Endothelial cell of umbilical vein (primary cell): ENCODE measurements at regions not wholly inside any gene's neighbourhood (a gene's known extent, or its start where the extent isn't known, plus 50 kb on each side); places are given as distances from the start of the nearest gene placed in this dataset.

Source experiments
- EZH2 ChIP-seq: IDR thresholded peaks from 2 replicates; pipeline ENCODE4 v1.6.1; 2012; ENCODE audit warnings: borderline replicate concordance, low read depth, mild to moderate bottlenecking, moderate library complexity, low read length, inconsistent platforms; ENCODE audit not compliant: severe bottlenecking
- JUN ChIP-seq: IDR thresholded peaks from 2 replicates; pipeline ENCODE4 v1.6.1; 2011; ENCODE audit warnings: borderline replicate concordance, low read depth; ENCODE audit not compliant: insufficient read length, insufficient read depth
- MYC ChIP-seq: IDR thresholded peaks from one replicate; pipeline ENCODE4 v1.6.1; 2011; ENCODE audit warnings: mild to moderate bottlenecking, low read depth, low read length
- POLR2A ChIP-seq: IDR thresholded peaks from 2 replicates; pipeline ENCODE4 v1.6.1; 2012; ENCODE audit warnings: low read depth, mild to moderate bottlenecking, control low read depth, low read length
- POLR2AphosphoS5 ChIP-seq: IDR thresholded peaks from 2 replicates; pipeline ENCODE4 v1.6.1; 2012; ENCODE audit warnings: low read depth, mild to moderate bottlenecking, control low read depth, low read length, moderate library complexity; ENCODE audit not compliant: insufficient read depth
- TF ChIP-seq, protein P1 (sequence below), 2 donors: IDR thresholded peaks; 1 replicate in 1 of 2; 2 replicates in 1 of 2; pipeline ENCODE4 v1.5.1; 2011; ENCODE audit warnings: low read length in 2 of 2, mild to moderate bottlenecking in 2 of 2, moderate library complexity in 2 of 2, control low read depth in 1 of 2, inconsistent platforms in 1 of 2, low read depth in 1 of 2; ENCODE audit not compliant: insufficient read depth in 1 of 2; ENCODE audit errors: extremely low read depth in 1 of 2
- TF ChIP-seq, protein P2 (sequence below): IDR thresholded peaks from 2 replicates; pipeline ENCODE4 v1.6.1; 2011; ENCODE audit not compliant: insufficient read depth, insufficient read length

DNA sequence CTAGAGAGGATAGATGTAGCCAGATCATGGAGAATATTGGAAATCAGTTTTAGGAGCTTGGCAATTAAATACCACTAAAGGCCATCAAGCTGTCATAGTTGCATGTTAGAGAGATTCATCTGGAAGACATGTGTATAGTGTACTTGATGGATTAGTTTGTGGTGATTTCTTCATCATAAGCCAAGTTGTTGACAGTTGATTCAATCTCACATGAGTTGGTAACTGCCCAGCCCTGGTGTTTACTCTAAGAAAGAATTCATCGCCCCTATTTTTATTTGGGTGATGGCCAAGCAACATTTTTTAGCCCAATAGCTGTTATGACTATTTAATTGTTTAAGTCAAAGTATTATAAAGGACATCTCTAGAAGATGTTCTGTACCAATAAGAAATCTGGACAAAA is 737.6 kb downstream of the PLA2G4A start:
- TF ChIP-seq POLR2A = no peak
- TF ChIP-seq, protein P1, sequence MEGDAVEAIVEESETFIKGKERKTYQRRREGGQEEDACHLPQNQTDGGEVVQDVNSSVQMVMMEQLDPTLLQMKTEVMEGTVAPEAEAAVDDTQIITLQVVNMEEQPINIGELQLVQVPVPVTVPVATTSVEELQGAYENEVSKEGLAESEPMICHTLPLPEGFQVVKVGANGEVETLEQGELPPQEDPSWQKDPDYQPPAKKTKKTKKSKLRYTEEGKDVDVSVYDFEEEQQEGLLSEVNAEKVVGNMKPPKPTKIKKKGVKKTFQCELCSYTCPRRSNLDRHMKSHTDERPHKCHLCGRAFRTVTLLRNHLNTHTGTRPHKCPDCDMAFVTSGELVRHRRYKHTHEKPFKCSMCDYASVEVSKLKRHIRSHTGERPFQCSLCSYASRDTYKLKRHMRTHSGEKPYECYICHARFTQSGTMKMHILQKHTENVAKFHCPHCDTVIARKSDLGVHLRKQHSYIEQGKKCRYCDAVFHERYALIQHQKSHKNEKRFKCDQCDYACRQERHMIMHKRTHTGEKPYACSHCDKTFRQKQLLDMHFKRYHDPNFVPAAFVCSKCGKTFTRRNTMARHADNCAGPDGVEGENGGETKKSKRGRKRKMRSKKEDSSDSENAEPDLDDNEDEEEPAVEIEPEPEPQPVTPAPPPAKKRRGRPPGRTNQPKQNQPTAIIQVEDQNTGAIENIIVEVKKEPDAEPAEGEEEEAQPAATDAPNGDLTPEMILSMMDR (IDR thresholded peaks at IDR 0.05; ENCODE audit: extremely low read depth in 1 of 2, insufficient read depth in 1 of 2, low read depth in 1 of 2, low read length in 2 of 2) = no peak
- no peak for TF ChIP-seq POLR2AphosphoS5
- no peak for TF ChIP-seq MYC
- TF ChIP-seq JUN = no peak
- TF ChIP-seq, protein P2, sequence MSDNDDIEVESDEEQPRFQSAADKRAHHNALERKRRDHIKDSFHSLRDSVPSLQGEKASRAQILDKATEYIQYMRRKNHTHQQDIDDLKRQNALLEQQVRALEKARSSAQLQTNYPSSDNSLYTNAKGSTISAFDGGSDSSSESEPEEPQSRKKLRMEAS = no peak
- TF ChIP-seq EZH2 = no peak
